Mesenteric fat pad (tissue), 1 donor: ENCODE measurements at regions not wholly inside any gene's neighbourhood (a gene's known extent, or its start where the extent isn't known, plus 50 kb on each side); places are given as distances from the start of the nearest gene placed in this dataset.

Experiments used
- DNase-seq: peaks from one replicate; pipeline ENCODE4 v3.0.0-alpha.2; 2020; ENCODE audit warnings: low spot score
- donor health status: DM: yes; HTN: yes; CAD: no.

- DNase-seq, result no peak
Observed at GRCh38 chr13:106915146-106915545, 347.2 kb upstream of the ARGLU1 start.

- DNase-seq, result no peak
Observed at GRCh38 chr13:106911627-106912026, 343.7 kb upstream of the ARGLU1 start.

GRCh38 chr13:106911020-106911419, 343.1 kb upstream of the ARGLU1 start:
- no peak for DNase-seq

- no peak for DNase-seq
Observed at GRCh38 chr13:106906426-106906996, 338.6 kb upstream of the ARGLU1 start.

- DNase-seq, result no peak
Observed at GRCh38 chr13:106905380-106906162, 337.6 kb upstream of the ARGLU1 start.

- DNase-seq, result no peak
Observed at GRCh38 chr13:106899442-106899841, 331.5 kb upstream of the ARGLU1 start.

GRCh38 chr13:106898231-106898630, 330.3 kb upstream of the ARGLU1 start:
- DNase-seq, result no peak

GRCh38 chr13:106888148-106888547, 320.2 kb upstream of the ARGLU1 start:
- DNase-seq, result no peak

- no peak for DNase-seq
Observed at GRCh38 chr13:106887686-106888085, 319.7 kb upstream of the ARGLU1 start.

- DNase-seq, result no peak
Observed at GRCh38 chr13:106883976-106884375, 316.0 kb upstream of the ARGLU1 start.

- no peak for DNase-seq
Observed at GRCh38 chr13:106882246-106882645, 314.3 kb upstream of the ARGLU1 start.

GRCh38 chr13:106879806-106880205, 311.9 kb upstream of the ARGLU1 start:
- DNase-seq, result no peak

GRCh38 chr13:106874323-106874722, 306.4 kb upstream of the ARGLU1 start:
- no peak for DNase-seq

- no peak for DNase-seq
Observed at GRCh38 chr13:106873810-106874209, 305.9 kb upstream of the ARGLU1 start.

- DNase-seq, result no peak
Observed at GRCh38 chr13:106867249-106867648, 299.3 kb upstream of the ARGLU1 start.

GRCh38 chr13:106865716-106866440, 297.9 kb upstream of the ARGLU1 start:
- no peak for DNase-seq

GRCh38 chr13:106859533-106859904, 291.6 kb upstream of the ARGLU1 start:
- DNase-seq, result no peak

- DNase-seq, result no peak
Observed at GRCh38 chr13:106858903-106859532, 291.1 kb upstream of the ARGLU1 start.

GRCh38 chr13:106852436-106852835, 284.5 kb upstream of the ARGLU1 start:
- DNase-seq, result no peak

- DNase-seq, result no peak
Observed at GRCh38 chr13:106850973-106851650, 283.2 kb upstream of the ARGLU1 start.
